Erythroblast (primary cell): ENCODE measurements at regions not wholly inside any gene's neighbourhood (a gene's known extent, or its start where the extent isn't known, plus 50 kb on each side); places are given as distances from the start of the nearest gene placed in this dataset.
"Not testable (repeated sequence)": the region's sequence is repeated elsewhere in the genome, so short reads cannot be mapped to it uniquely, and the experiment has no call there.

Experiments used
- DNase-seq, 2 experiments: peaks; one replicate each; lab custom pipeline; 2025; lab: John Stamatoyannopoulos, UW
- GATA1 ChIP-seq: IDR thresholded peaks from 2 replicates; pipeline ENCODE4 v1.6.1; 2011; ENCODE audit warnings: low read depth, mild to moderate bottlenecking, control low read depth, low read length, moderate library complexity
- POLR2A ChIP-seq: IDR thresholded peaks from 2 replicates; pipeline ENCODE4 v1.6.1; 2011; ENCODE audit warnings: mild to moderate bottlenecking, low read length

GRCh38 chr5:26482810-26483375 lies 555.5 kb downstream of the CDH9 start:
- no peak for DNase-seq
- TF ChIP-seq POLR2A (no peak), GATA1 (no peak)

GRCh38 chr5:26482076-26482809 lies 556.1 kb downstream of the CDH9 start:
- no peak for TF ChIP-seq POLR2A
- DNase-seq, result no peak

GRCh38 chr5:26470439-26470838 lies 567.9 kb downstream of the CDH9 start:
- TF ChIP-seq POLR2A, result no peak
- TF ChIP-seq GATA1, result no peak

GRCh38 chr5:26439121-26439520 lies 599.3 kb downstream of the CDH9 start:
- TF ChIP-seq GATA1, result no peak
- TF ChIP-seq POLR2A, result no peak
- DNase-seq, result no peak

More at GRCh38 chr5:26470439-26470838, 567.9 kb downstream of the CDH9 start:
- DNase-seq, result no peak

- TF ChIP-seq GATA1, result no peak
- TF ChIP-seq POLR2A, result no peak
- DNase-seq, result no peak
Measured at GRCh38 chr5:26434688-26435087, 603.7 kb downstream of the CDH9 start.

- no peak for DNase-seq
- no peak for TF ChIP-seq GATA1
- no peak for TF ChIP-seq POLR2A
Measured at GRCh38 chr5:26432386-26432785, 606.0 kb downstream of the CDH9 start.

GRCh38 chr5:26430323-26430722 lies 608.1 kb downstream of the CDH9 start:
- TF ChIP-seq POLR2A, result no peak
- TF ChIP-seq GATA1, result no peak
- no peak for DNase-seq

GRCh38 chr5:26427281-26427680 lies 611.1 kb downstream of the CDH9 start:
- no peak for DNase-seq
- no peak for TF ChIP-seq GATA1
- TF ChIP-seq POLR2A, result no peak

GRCh38 chr5:26419987-26420386 lies 618.4 kb downstream of the CDH9 start:
- TF ChIP-seq GATA1, result no peak
- no peak for TF ChIP-seq POLR2A
- DNase-seq, result no peak

GRCh38 chr5:26416911-26417310 lies 621.5 kb downstream of the CDH9 start:
- no peak for TF ChIP-seq POLR2A
- TF ChIP-seq GATA1, result no peak
- DNase-seq, result no peak

- TF ChIP-seq GATA1 (no peak), POLR2A (no peak)
- no peak for DNase-seq
Measured at GRCh38 chr5:26415987-26416779, 622.2 kb downstream of the CDH9 start.

- TF ChIP-seq POLR2A (no peak), GATA1 (no peak)
- no peak for DNase-seq
Measured at GRCh38 chr5:26390608-26391007, 647.8 kb downstream of the CDH9 start.

- no peak for DNase-seq
- TF ChIP-seq POLR2A, result no peak
- no peak for TF ChIP-seq GATA1
Measured at GRCh38 chr5:26388976-26389375, 649.4 kb downstream of the CDH9 start.

- TF ChIP-seq GATA1 (no peak), POLR2A (no peak)
- DNase-seq, result no peak
Measured at GRCh38 chr5:26386532-26386931, 651.9 kb downstream of the CDH9 start.

GRCh38 chr5:26364624-26365023 lies 673.8 kb downstream of the CDH9 start:
- not testable (repeated sequence) for DNase-seq
